WTC11 (cell line): ENCODE measurements at regions not wholly inside any gene's neighbourhood (a gene's known extent, or its start where the extent isn't known, plus 50 kb on each side); places are given as distances from the start of the nearest gene placed in this dataset.

Experiments used
- ATAC-seq: fragments of 200-7000 bp; cut with Tn5 transposase; 2 replicates; pipeline ENCODE4 v1.10.0; 2021; ENCODE audit warnings: mild to moderate bottlenecking, moderate library complexity
- CTCF ChIA-PET: fragments of 300-600 bp; sonication (Branson Sonifier 250); formaldehyde crosslinking; loops from one replicate; lab custom pipeline; 2021; ENCODE audit warnings: antibody characterized with exemption; lab: Charles Lee
- POLR2A ChIA-PET: fragments of 350-600 bp; sonication (Branson Sonifier 250); formaldehyde crosslinking; loops from one replicate; lab custom pipeline; 2021; ENCODE audit warnings: antibody characterized with exemption; lab: Charles Lee
- DNase-seq: peaks from one replicate; pipeline ENCODE4 v3.0.0; 2021; ENCODE audit warnings: low spot score
- H3K27ac Mint-ChIP-seq: 2 replicates; pipeline ENCODE4 v1.8.0; 2021; ENCODE audit warnings: mixed read lengths
- H3K27me3 Mint-ChIP-seq: 2 replicates; pipeline ENCODE4 v1.8.0; 2021; ENCODE audit warnings: low read depth, mild to moderate bottlenecking, moderate library complexity, mixed read lengths
- H3K36me3 Mint-ChIP-seq: 2 replicates; pipeline ENCODE4 v1.8.0; 2021; ENCODE audit warnings: mixed read lengths
- H3K4me1 Mint-ChIP-seq: 2 replicates; pipeline ENCODE4 v1.8.0; 2022; ENCODE audit warnings: mixed read lengths
- H3K4me3 Mint-ChIP-seq: 2 replicates; pipeline ENCODE4 v1.8.0; 2021; ENCODE audit warnings: mild to moderate bottlenecking, moderate library complexity, mixed read lengths
- H3K9me3 Mint-ChIP-seq: 2 replicates; pipeline ENCODE4 v1.8.0; 2021; ENCODE audit warnings: mixed read lengths
- ARID4B ChIP-seq: sonication (generic); formaldehyde crosslinking; IDR thresholded peaks from 2 replicates; pipeline ENCODE4 v1.8.0; 2023; ENCODE audit warnings: missing genetic modification reagents, mild to moderate bottlenecking, borderline replicate concordance
- ATF3 ChIP-seq: sonication (generic); formaldehyde crosslinking; conservative IDR thresholded peaks from 2 replicates; pipeline ENCODE4 v1.8.1; 2022; ENCODE audit warnings: mild to moderate bottlenecking, missing genetic modification reagents
- CBFB ChIP-seq: sonication (generic); formaldehyde crosslinking; IDR thresholded peaks from 2 replicates; pipeline ENCODE4 v1.8.1; 2022; ENCODE audit warnings: mild to moderate bottlenecking, low read depth, missing genetic modification reagents
- E2F4 ChIP-seq: sonication (generic); formaldehyde crosslinking; IDR thresholded peaks from 2 replicates; pipeline ENCODE4 v1.8.1; 2022; ENCODE audit warnings: low read depth, mild to moderate bottlenecking, moderate library complexity, missing genetic modification reagents, borderline replicate concordance
- ELF4 ChIP-seq: sonication (generic); formaldehyde crosslinking; IDR thresholded peaks from 2 replicates; pipeline ENCODE4 v1.8.1; 2022; ENCODE audit warnings: low read depth, mild to moderate bottlenecking, moderate library complexity, missing genetic modification reagents
- FOXK1 ChIP-seq: sonication (generic); formaldehyde crosslinking; IDR thresholded peaks from 2 replicates; pipeline ENCODE4 v1.8.0; 2022; ENCODE audit warnings: mild to moderate bottlenecking, moderate library complexity, missing genetic modification reagents
- GABPB1 ChIP-seq: sonication (generic); formaldehyde crosslinking; IDR thresholded peaks from 2 replicates; pipeline ENCODE4 v1.8.1; 2023; ENCODE audit warnings: mild to moderate bottlenecking, missing genetic modification reagents
- HMGA2 ChIP-seq: fragments of 250-450 bp; sonication (Bioruptor Pico); IDR thresholded peaks from 2 replicates; pipeline ENCODE4 v1.4.0; 2021; ENCODE audit warnings: mild to moderate bottlenecking, moderate library complexity
- JAZF1 ChIP-seq: fragments of 250-450 bp; sonication (Bioruptor Pico); IDR thresholded peaks from 2 replicates; pipeline ENCODE4 v1.9.0; 2021; ENCODE audit warnings: moderate library complexity, mild to moderate bottlenecking, inconsistent platforms
- PRDM15 ChIP-seq: sonication (generic); formaldehyde crosslinking; IDR thresholded peaks from 2 replicates; pipeline ENCODE4 v1.8.0; 2022; ENCODE audit warnings: missing genetic modification reagents
- USF1 ChIP-seq: sonication (generic); formaldehyde crosslinking; IDR thresholded peaks from 2 replicates; pipeline ENCODE4 v1.8.0; 2022; ENCODE audit warnings: mild to moderate bottlenecking, missing genetic modification reagents
- ZNF396 ChIP-seq: fragments of 250-450 bp; sonication (Bioruptor Pico); IDR thresholded peaks from 2 replicates; pipeline ENCODE4 v1.8.0; 2021; ENCODE audit warnings: mild to moderate bottlenecking, moderate library complexity, borderline replicate concordance

GRCh38 chr13:44116562-44117332 lies 237.0 kb downstream of the LACC1 start (continued):
- TF ChIP-seq FOXK1 (no peak), ELF4 (CRISPR knock-in tag) (no peak), PRDM15 (no peak), CBFB (CRISPR knock-in tag) (no peak), USF1 (CRISPR knock-in tag) (no peak), GABPB1 (CRISPR knock-in tag) (no peak)

- no peak for DNase-seq
- TF ChIP-seq ATF3 (CRISPR knock-in tag) = no peak
- TF ChIP-seq E2F4 (CRISPR knock-in tag) = no peak
- no peak for TF ChIP-seq ZNF396
- TF ChIP-seq JAZF1 (CRISPR knock-in tag) = no peak
- TF ChIP-seq ARID4B (CRISPR knock-in tag) = no peak
- TF ChIP-seq HMGA2 (CRISPR knock-in tag) = no peak
- ATAC-seq = 0 out of 2 replicates have a peak, but pooled peaks have one; percentile 16
- Mint-ChIP-seq H3K36me3 (no peaks in the 10 kb centered on the region), H3K27ac (no peak overlapping the region), H3K4me3 (no peak overlapping the region), H3K9me3 (no peaks in the 10 kb centered on the region), H3K27me3 (no peaks in the 10 kb centered on the region), H3K4me1 (peaks cover 34% of the 10 kb centered on the region)
- POLR2A ChIA-PET = interaction anchor here (1.2 kb wide), 1 partner anchor 319 kb away, joined by 4 read pairs; no protein-coding TSS in a partner anchor
- CTCF ChIA-PET = interaction anchor here (0.7 to 1.6 kb wide), 5 partner anchors 11 to 223 kb away, joined by 3 to 8 read pairs (median 4); no protein-coding TSS in a partner anchor
Measured at GRCh38 chr13:44117351-44117750, 237.6 kb downstream of the LACC1 start.
